ENCODE measurements at regions not wholly inside any gene's neighbourhood (a gene's known extent, or its start where the extent isn't known, plus 50 kb on each side); places are given as distances from the start of the nearest gene placed in this dataset.

- TF ChIP-seq CTCF (IDR thresholded peaks at IDR 0.05) (no peak), POLR2A (IDR thresholded peaks at IDR 0.05) (no peak), POLR2AphosphoS5 (IDR thresholded peaks at IDR 0.05) (no peak)
These were observed 310.9 kb downstream of the MID1IP1 start for GRCh38 chrX:39112143-39112542.
